ENCODE measurements at regions not wholly inside any gene's neighbourhood (a gene's known extent, or its start where the extent isn't known, plus 50 kb on each side); places are given as distances from the start of the nearest gene placed in this dataset.
"Not testable (repeated sequence)": the region's sequence is repeated elsewhere in the genome, so short reads cannot be mapped to it uniquely, and the experiment has no call there.

DNA sequence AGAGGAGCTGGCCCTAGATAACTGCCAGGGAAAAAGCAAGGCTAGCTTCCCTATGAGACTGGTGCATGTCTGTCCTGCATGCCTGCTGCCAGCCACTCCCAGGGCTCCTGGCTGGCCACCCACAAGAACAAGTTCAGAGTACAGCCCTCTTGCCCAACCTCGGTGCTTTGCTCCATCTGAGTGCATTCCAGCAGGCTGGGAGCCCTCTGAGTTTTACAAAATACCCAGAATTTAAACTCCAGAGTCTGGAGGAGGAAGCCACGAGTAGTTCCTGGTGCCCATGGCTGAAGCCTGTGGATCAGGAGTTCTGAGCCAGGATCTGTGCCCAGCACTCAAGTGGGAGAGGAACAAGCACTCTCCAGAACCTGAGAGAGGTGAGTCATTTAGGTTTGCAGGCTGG lies 111.6 kb downstream of the MAGEE2 start:
- no peak for DNase-seq

DNA sequence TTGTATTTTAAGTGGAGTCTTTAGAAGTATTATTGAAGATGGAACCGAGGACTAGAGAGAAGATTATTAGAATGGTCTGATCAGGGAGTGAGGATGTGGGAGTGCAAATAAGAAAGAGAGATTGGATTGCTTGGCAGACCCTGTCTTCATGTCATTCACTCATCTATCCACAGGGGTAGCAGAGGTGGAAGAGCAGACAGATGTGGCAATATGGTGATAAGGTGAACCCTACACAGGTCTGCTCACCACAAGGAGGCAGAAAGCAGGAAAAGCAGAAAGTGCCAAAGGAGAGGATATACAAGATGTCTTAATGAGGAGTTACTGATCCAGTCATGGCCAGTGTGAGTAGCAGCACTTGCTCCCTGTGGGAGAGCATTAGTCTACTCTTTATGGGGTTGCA lies 129.4 kb downstream of the MAGEE2 start:
- no peak for DNase-seq

DNA sequence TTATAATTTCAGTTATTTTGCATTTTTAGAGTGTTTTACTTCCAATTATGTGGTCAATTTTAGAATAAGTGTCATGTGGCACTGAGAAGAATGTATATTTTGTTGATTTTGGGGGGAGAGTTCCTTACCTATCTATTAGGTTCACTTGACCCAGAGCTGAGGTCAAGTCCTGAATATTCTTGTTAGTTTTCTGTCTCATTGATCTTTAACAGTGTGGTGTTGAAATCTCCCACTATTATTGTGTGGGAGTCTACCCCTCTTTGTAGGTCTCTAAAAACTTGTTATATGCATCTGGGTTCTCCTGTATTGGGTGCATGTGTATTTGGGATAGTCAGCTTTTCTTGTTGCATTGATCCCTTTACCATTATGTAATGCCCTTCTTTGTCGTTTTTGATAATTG lies 127.0 kb upstream of the ZDHHC15 start:
- no peak for DNase-seq

DNA sequence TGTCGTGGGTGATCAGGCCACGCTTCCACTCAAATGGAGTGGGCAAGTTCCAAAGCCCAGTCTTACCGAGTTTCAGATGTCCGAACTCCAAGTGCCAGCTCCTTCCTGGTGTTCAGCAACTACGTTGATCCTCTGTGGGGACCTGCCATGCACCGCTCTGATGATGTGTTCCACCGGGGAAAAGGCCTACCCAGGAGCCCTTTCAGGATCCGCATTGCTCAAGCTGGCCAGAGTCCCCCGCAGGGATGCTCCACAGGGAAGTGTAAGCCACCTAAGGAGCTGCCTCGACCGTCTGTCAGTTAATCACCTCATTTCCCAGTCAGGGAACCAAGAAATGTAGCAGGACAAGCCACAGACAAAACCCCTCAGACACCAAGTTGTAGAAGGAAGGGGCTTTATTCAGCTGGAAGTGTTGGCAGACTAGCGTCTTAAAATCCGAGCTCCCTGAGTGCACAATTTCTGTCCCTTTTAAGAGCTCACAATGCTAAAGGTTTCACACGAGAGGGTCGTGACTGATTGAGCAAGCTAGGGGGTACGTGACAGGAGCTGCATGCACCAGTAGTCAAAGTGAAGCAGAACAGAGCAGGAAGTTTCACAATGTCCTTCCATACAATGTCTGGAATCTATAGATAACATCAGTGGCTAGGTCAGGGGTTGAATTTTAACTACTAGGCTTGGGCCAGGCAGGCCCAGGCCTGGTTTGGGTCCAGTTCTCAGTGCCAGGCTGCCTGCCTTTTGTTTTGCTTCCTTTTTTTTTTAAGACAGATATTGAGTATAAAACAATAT lies 126.2 kb upstream of the ZDHHC15 start:
- DNase-seq: no peak

DNA sequence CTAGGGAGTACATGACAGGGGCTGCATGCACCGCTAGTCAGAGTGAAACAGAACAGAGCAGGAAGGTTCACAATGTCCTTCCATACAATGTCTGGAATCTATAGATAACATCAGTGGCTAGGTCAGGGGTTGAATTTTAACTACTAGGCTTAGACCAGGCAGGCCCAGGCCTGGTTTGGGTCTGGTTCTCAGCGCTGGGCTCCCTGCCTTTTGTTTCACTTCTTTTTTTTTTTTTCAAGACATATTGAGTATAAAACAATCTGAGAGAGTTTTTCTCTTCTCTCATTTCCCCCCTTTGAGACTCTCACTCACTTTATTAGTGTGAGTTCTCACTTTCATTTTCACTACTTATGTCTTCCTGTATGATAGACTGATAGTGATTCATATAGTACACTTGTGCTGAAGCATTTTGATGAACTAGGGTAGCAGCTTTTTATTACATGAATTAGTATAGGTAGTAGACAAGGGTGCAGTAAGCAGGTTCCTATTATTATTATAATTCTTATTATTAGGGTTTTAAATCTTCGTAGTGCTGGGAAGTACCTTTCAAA lies 120.0 kb upstream of the ZDHHC15 start:
- no peak for DNase-seq

DNA sequence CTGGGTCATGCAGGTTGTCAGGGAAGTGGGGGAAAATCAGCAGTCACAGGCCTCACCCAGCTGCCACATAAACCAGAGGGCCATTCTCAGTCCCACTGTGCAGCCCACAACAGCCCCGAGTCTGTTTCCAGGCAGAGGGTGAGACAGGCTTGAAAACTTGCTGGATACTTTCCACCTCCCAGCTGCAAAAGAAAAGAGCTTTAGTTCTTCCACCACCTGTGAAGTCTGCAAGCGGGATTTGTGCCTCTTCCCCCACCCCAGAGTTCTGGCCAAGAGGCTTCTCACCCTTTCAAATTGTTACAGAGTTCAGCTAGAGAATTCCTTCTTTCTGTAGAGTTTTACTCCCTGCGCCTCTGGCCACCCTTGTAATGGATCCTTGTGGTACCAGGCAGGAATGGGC lies 115.5 kb upstream of the ZDHHC15 start:
- no peak for DNase-seq

DNA sequence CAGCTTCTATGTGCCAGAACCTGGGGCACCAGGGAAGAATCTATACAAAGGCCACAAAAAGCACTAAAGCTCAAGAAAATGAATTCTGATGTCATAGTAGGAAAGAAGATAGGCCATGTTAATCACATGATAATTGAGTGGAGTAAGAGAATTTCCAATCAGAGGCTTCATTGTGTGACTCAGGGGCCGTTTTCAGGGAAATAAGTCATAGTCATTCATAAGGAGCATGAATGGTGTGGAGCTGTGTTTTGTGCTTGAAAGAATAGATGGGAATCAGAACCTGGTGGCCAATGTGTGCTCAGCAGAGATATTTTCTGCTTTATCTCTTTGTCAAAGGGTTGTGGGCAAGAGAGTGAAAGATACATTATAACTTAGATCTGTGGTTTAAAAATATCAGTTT lies 102.4 kb upstream of the ZDHHC15 start:
- DNase-seq: no peak

DNA sequence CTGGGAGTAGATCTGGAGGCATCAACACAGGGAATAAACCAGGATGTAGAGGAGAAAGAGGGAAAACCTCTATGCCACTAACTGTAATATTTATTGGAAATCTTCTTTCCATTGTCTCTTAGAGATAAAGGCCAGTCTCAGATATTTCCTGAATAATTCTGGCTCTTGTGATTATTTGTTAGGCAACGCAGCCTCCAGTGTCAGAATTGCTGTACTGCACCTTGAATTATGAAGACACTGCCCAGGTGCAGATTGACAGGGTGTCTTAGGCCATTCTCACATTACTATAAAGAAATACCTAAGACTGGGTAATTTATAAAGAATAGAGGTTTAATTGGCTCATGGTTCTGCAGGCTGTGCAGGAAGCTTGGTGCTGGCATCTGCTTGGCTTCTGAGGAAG lies 100.7 kb upstream of the ZDHHC15 start:
- DNase-seq: no peak

DNA sequence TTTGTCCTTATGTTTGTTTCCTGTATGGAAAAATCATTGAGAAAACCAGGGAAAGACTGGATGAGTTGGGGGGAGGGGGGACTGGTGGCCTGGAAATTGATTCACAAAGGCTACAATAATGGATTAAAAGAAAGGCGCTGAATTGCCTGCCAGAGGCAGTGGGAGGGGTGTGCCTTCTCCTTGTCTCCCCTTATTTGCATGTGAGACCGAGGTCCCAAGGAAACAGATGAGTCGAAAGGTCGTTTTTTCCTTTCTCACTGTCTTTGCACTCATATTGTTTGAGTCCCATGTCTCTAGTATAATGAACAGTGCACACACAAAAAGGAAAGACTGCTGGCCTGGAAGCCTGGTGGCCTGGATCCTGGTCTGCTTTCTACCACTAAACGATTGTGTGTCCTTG lies 86.6 kb upstream of the ZDHHC15 start:
- DNase-seq: no peak

DNA sequence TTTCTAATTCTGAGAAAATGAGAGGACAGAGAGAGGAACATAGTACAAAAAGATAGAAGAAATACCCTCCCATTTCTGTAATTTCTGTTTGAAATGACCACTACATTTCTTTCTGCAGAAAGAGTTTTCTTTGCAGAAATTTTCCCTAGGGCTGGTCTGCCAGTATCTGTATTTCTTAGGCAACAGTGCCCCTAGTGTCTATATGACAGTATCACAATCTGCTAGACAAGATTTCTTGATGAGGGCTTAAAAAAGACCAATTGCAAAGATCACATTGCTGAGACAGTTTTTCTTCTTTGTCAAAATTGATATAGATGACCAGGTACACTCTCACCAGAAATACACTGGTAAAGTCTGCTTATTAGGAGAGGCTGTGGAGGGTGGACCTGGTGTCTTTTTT lies 81.0 kb upstream of the ZDHHC15 start:
- DNase-seq: peak; percentile 1 to 3

DNA sequence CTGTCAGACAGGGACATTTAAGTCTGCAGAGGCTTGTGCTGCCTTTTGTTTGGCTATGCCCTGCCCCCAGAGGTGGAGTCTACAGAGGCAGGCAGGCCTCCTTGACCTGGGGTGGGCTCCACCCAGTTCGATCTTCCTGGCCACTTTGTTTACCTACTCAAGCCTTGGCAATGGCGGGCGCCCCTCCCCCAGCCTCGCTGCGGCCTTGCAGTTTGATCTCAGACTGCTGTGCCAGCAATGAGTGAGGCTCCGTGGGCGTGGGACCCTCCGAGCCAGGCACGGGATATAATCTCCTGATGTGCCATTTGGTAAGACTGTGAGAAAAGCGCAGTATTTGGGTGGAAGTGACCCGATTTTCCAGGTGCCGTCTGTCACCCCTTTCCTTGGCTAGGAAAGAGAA lies 79.2 kb upstream of the ZDHHC15 start:
- DNase-seq: not testable (repeated sequence)

DNA sequence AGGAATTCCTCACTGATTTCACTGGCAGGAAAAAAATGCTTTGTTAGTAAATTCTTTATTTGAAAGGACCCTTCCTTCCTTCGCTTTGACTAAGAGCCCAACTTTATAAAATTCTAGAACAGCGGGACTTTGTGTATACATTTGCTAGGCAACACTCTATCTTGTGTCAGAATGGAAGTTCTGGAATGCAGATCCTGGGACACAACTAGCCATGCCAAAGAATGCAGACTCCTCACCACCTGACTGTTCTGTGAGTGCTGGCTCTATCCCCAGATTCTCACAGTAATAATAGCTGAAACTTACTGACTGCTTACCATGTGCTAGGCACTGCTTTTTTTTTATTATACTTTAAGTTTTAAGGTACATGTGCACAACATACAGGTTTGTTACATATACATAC lies 73.3 kb upstream of the ZDHHC15 start:
- DNase-seq: no peak

DNA sequence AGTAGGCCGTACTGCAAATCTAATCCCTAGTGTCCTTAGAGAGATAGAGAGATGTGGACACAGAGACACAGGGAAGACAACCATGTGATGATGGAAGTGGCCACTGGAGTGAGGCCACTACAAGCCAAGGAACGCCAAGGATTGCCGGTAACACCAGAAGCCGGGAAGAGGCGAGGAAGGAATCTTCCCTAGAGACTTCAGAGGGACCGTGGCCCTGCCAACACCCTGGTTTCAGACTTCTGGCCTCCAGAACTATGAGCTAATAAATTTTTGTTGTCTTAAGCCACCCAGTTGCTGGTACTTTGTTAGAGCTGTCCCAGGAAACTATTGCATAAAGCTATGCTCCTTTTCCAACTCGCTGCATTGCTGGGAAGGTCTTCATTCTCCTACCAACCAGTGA lies 70.3 kb upstream of the ZDHHC15 start:
- DNase-seq: not testable (repeated sequence)

DNA sequence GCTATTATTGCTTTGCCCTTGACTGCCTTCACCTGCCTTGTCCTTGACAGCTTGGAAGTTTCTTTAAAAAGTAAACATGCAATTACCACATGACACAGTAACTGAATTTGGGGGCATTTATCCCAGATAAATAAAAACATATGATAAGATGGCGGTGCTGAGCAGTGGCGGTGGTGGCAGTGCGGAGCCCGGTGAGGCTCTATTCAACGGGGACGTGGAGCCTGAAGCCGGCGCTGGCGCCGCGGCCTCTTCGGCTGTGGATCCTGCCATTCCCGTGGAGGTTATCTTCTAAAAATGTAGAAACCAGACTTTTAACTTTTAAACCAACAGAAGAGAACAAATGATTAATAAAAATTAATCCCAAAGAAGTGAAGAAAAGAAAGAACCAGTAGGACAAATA lies 59.7 kb upstream of the ZDHHC15 start:
- no peak for DNase-seq
